ENCODE measurements at regions not wholly inside any gene's neighbourhood (a gene's known extent, or its start where the extent isn't known, plus 50 kb on each side); places are given as distances from the start of the nearest gene placed in this dataset.
A peak's percentile ranks its signal among the peaks of the same experiment; 100 is the strongest.

DNA sequence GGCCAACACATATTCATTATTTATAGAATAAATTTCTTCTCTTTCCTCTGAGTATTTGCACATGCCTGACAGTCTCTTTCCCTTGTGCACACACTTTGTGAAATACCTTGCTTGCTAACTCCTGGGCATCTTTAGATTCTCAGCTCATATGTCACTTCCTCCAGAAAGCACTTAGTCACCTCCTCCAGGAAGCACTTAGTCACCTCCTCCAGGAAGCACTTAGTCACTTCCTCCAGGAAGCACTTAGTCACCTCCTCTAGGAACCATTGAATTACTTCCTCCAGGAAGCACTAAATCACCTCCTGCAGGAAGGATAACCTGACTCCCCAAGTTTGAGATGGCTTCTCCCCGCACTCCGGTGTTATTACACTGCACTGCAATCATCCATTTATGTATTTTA lies 462.5 kb upstream of the EEF2KMT start:
- Histone ChIP-seq H3K36me3 (ENCODE audit: low read depth, low read length) (no peaks in the 10 kb centered on the region), H3K27ac (ENCODE audit: low read length) (no peak overlapping the region), H3K9ac (ENCODE audit: low read length) (no peak overlapping the region), H3K4me3 (ENCODE audit: low read length) (no peak overlapping the region), H3F3A (ENCODE audit: low read length, unreplicated experiment) (no peaks in the 10 kb centered on the region), H3K4me2 (ENCODE audit: low read length) (no peak overlapping the region), H3K27me3 (ENCODE audit: low read length) (no peaks in the 10 kb centered on the region), H3K9me2 (replicated peaks; ENCODE audit: low read length) (no peaks in the 10 kb centered on the region), H2AFZ (ENCODE audit: low read length) (no peak overlapping the region), H3K4me1 (ENCODE audit: insufficient read depth, low read length) (no peaks in the 10 kb centered on the region), H4K20me1 (ENCODE audit: low read length) (no peaks in the 10 kb centered on the region), H3K79me2 (ENCODE audit: low read length) (no peaks in the 10 kb centered on the region), H3K9me3 (ENCODE audit: low read length) (no peaks in the 10 kb centered on the region)
- no TSS peak for BruUV-seq (replicated peaks)
- DNase-seq = peak; percentile 7
- ChIA-PET POLR2A (ENCODE audit: unreplicated experiment) (no interaction called here), CTCF (no interaction called here)
- TF ChIP-seq EZH2 (IDR thresholded peaks at IDR 0.05; ENCODE audit: low read length, unreplicated experiment) = no peak
- no peak for TF ChIP-seq EZH2phosphoT487 (IDR thresholded peaks at IDR 0.05; ENCODE audit: borderline replicate concordance, low read length)
- TF ChIP-seq, protein P1, sequence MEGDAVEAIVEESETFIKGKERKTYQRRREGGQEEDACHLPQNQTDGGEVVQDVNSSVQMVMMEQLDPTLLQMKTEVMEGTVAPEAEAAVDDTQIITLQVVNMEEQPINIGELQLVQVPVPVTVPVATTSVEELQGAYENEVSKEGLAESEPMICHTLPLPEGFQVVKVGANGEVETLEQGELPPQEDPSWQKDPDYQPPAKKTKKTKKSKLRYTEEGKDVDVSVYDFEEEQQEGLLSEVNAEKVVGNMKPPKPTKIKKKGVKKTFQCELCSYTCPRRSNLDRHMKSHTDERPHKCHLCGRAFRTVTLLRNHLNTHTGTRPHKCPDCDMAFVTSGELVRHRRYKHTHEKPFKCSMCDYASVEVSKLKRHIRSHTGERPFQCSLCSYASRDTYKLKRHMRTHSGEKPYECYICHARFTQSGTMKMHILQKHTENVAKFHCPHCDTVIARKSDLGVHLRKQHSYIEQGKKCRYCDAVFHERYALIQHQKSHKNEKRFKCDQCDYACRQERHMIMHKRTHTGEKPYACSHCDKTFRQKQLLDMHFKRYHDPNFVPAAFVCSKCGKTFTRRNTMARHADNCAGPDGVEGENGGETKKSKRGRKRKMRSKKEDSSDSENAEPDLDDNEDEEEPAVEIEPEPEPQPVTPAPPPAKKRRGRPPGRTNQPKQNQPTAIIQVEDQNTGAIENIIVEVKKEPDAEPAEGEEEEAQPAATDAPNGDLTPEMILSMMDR (conservative IDR thresholded peaks at IDR 0.05; ENCODE audit: low read depth, low read length) = no peak
- no peak for ATAC-seq
- intact Hi-C loops (cut with micrococcal nuclease) = no loop called here

DNA sequence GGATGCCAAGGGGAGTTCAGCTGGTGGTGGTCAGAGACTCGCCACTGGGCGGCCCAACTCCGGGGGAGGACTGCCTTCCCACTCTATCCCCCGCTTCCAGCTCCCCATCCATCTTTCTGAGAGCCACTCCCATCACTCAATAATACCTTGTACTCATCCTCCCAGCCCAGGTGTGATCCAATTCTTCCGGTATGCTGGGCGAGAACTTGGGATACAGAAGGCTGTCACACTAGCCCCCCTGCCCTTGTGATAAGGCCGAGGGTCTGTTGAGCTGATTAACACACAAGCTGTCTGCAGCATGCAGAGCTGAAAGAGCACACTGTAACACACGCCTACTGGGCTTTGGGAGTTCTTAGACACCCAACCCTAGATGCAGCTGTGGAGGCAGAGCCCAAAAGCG lies 460.4 kb upstream of the EEF2KMT start:
- TF ChIP-seq EZH2phosphoT487 (IDR thresholded peaks at IDR 0.05; ENCODE audit: borderline replicate concordance, low read length) = no peak
- TF ChIP-seq EZH2 (IDR thresholded peaks at IDR 0.05; ENCODE audit: low read length, unreplicated experiment) = no peak
- TF ChIP-seq, protein P1 (conservative IDR thresholded peaks at IDR 0.05; ENCODE audit: low read depth, low read length) = no peak
- intact Hi-C loops (cut with micrococcal nuclease) = no loop called here
- ChIA-PET CTCF (no interaction called here), POLR2A (ENCODE audit: unreplicated experiment) (no interaction called here)
- Histone ChIP-seq H3K79me2 (ENCODE audit: low read length) (no peaks in the 10 kb centered on the region), H3K4me2 (ENCODE audit: low read length) (no peak overlapping the region), H2AFZ (ENCODE audit: low read length) (no peak overlapping the region), H3K9me2 (replicated peaks; ENCODE audit: low read length) (no peaks in the 10 kb centered on the region), H3K9me3 (ENCODE audit: low read length) (no peaks in the 10 kb centered on the region), H3K36me3 (ENCODE audit: low read depth, low read length) (no peaks in the 10 kb centered on the region), H3K27me3 (ENCODE audit: low read length) (no peaks in the 10 kb centered on the region), H3K4me3 (ENCODE audit: low read length) (no peak overlapping the region), H3K4me1 (ENCODE audit: insufficient read depth, low read length) (no peaks in the 10 kb centered on the region), H3K9ac (ENCODE audit: low read length) (no peak overlapping the region), H3K27ac (ENCODE audit: low read length) (no peak overlapping the region), H3F3A (ENCODE audit: low read length, unreplicated experiment) (no peaks in the 10 kb centered on the region), H4K20me1 (ENCODE audit: low read length) (no peaks in the 10 kb centered on the region)
- BruUV-seq (replicated peaks) = no TSS peak
- ATAC-seq = no peak
- no peak for DNase-seq

DNA sequence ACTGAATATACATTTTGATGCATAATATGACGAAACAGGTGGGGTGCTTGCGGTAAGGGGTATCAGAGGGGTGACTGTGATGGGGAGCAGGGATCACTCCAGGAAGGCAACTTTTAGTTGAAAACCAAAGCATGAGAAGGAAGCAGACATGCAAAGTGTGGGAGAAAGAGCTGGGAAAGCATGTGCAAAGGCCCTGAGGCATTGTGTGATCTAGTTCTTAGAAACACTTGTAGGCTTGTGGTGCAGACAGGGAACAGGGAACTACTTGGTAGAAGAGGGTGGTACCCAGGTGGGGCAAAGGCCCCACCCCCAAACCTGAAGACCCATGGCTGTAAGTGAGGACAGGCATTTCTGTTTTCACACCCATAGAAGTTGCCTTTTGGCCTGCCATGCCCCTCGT lies 459.9 kb upstream of the EEF2KMT start:
- H3K36me3 ChIP-seq (ENCODE audit: low read depth, low read length) = no peaks in the 10 kb centered on the region
- DNase-seq (no peak), ATAC-seq (no peak)
- no TSS peak for BruUV-seq (replicated peaks)
- TF ChIP-seq EZH2phosphoT487 (IDR thresholded peaks at IDR 0.05; ENCODE audit: borderline replicate concordance, low read length) (no peak), EZH2 (IDR thresholded peaks at IDR 0.05; ENCODE audit: low read length, unreplicated experiment) (no peak)
- TF ChIP-seq, protein P1 (conservative IDR thresholded peaks at IDR 0.05; ENCODE audit: low read depth, low read length) = no peak
- no peak overlapping the region for H3K4me2 ChIP-seq (ENCODE audit: low read length)
- no peak overlapping the region for H3K4me3 ChIP-seq (ENCODE audit: low read length)
- POLR2A ChIA-PET (ENCODE audit: unreplicated experiment) = no interaction called here
- H3K27ac ChIP-seq (ENCODE audit: low read length) = no peak overlapping the region
- H3K27me3 ChIP-seq (ENCODE audit: low read length) = no peaks in the 10 kb centered on the region
- H3K4me1 ChIP-seq (ENCODE audit: insufficient read depth, low read length) = no peaks in the 10 kb centered on the region
- intact Hi-C loops (cut with micrococcal nuclease) = no loop called here
- H4K20me1 ChIP-seq (ENCODE audit: low read length) = no peaks in the 10 kb centered on the region
- no peak overlapping the region for H2AFZ ChIP-seq (ENCODE audit: low read length)
- H3K9me3 ChIP-seq (ENCODE audit: low read length) = no peaks in the 10 kb centered on the region
- no peak overlapping the region for H3K9ac ChIP-seq (ENCODE audit: low read length)
- H3F3A ChIP-seq (ENCODE audit: low read length, unreplicated experiment) = no peaks in the 10 kb centered on the region
- H3K79me2 ChIP-seq (ENCODE audit: low read length) = no peaks in the 10 kb centered on the region
- CTCF ChIA-PET = no interaction called here
- H3K9me2 ChIP-seq (replicated peaks; ENCODE audit: low read length) = no peaks in the 10 kb centered on the region
